GM21367 (cell line): ENCODE measurements at regions not wholly inside any gene's neighbourhood (a gene's known extent, or its start where the extent isn't known, plus 50 kb on each side); places are given as distances from the start of the nearest gene placed in this dataset.

Experiments
- ATAC-seq: cut with Tn5 transposase; IDR thresholded peaks from one replicate; pipeline ENCODE4 v1.9.1; 2021; ENCODE audit not compliant: unreplicated experiment

DNA sequence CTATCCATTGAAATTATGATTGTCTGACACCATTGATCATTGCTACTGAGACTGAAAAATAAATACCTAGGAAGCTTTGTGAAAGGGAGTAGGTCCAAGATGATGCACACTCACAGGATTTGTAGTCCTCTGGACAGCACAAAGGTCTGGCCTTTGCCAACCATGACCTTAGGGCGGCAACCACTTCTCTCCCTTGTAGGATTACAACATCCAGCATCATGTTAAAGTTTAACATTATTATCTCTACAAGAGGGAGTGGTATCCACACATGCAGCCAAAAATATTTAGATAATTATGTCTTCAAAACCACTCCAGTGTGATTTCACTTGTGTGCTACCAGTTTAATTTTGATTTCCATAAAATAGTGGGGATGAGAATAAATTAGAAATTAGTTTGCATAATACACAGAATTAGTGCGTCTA, 51.1 kb upstream of the NHSL1 start:
- ATAC-seq, result no peak

GRCh38 chr6:138554146-138554545, 54.9 kb upstream of the NHSL1 start:
- ATAC-seq, result no peak

- no peak for ATAC-seq
These were observed 56.2 kb upstream of the NHSL1 start for GRCh38 chr6:138555421-138555988.

GRCh38 chr6:138557147-138557546, 57.9 kb upstream of the NHSL1 start:
- no peak for ATAC-seq

DNA sequence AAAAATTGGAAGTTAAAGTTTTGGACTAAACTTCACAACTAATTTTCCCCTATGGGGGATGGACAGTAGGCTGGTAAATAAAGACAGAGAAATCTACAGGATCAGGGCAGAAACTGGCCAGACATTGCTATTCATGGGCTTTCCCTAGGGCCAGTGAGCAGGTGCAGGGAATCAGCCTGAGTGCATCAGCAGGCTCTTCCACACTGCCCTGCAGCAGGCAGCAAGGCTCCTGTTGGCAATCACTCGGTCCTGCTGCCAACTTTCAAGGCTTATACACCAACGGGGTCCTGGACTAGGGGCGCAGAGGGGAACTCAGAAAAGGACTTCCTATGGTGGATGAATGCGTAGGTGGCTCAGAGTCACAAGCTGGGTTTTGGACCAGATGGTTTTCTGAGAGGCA, 59.8 kb upstream of the NHSL1 start:
- no peak for ATAC-seq

- no peak for ATAC-seq
These were observed 61.0 kb upstream of the NHSL1 start for GRCh38 chr6:138560130-138560860.

DNA sequence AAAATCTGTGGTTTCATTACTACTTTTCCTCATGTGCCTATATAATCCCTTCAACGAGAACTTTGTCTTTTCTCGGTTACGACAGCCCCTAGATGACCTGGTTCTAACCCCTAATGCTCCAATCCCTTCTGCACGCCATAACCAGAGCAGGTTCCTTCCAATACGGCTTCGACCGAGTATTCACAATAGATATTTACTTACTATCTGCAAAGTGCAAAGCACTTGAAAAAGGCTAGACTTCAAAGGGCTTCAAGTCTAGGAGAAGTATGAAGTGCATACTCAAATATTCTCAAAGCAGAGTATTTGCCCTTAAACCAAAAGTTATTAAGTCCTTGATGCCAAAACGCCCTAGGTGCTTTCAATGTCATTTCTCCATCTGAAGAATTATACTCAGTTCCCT, 63.4 kb upstream of the NHSL1 start:
- no peak for ATAC-seq

GRCh38 chr6:138563231-138563630, 63.9 kb upstream of the NHSL1 start:
- no peak for ATAC-seq

DNA sequence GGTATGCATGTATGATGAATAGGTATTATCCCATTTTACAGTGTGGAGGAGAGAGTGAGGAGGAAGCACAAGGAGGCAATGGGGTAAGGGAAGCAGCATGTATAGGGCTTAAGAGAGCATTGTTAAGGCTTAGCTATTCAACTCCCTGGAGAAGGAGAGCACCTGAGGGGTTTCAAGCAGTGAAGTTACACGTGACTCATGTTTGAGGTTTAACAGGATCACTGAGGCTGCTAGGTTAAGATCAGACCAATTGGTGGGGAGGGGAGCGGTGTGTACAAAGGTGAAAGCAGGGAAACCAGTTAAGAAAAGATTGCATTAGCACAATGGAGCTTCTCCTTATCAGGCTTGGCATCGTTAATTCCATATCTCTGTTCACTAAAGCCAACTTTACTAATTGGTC, 64.4 kb upstream of the NHSL1 start:
- ATAC-seq, result no peak

- ATAC-seq, result no peak
These were observed 65.0 kb upstream of the NHSL1 start for GRCh38 chr6:138564170-138564721.

GRCh38 chr6:138567052-138567451, 67.8 kb upstream of the NHSL1 start:
- no peak for ATAC-seq

GRCh38 chr6:138568997-138569396, 69.7 kb upstream of the NHSL1 start:
- no peak for ATAC-seq

GRCh38 chr6:138569554-138569953, 70.3 kb upstream of the NHSL1 start:
- no peak for ATAC-seq

DNA sequence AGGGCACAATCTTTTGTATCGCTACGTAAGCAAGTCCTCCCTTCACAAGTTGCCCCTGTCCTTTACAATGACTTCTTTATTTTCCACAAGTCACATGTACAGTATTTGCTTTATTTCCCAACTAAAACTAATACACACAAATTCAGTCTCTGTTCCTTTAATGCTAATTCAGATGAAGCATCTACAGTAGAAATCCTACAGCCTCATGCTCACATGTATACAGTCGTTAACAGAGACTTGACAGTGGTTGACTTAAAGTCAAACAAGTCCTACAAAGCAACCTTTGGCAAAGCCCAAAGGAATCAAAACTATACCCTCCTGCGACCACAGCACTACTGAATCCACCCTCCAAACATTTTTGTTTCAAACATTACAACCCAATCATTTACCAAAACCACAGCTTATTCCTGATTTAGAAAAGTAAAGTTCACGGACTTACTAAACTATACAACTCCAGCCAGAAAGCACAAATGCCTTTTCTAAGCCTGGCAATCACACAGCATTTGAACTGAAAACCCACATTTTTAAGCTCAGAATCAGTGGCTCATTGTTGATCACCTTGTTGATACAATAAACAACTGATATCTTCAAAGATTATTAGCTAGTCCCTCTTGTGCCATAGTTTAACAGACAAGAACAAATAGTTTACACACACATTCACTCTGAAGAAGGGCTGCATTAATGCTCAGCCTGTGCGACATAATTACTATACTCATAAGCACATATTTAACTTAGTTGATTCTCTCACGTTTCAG, 70.9 kb upstream of the NHSL1 start:
- no peak for ATAC-seq

DNA sequence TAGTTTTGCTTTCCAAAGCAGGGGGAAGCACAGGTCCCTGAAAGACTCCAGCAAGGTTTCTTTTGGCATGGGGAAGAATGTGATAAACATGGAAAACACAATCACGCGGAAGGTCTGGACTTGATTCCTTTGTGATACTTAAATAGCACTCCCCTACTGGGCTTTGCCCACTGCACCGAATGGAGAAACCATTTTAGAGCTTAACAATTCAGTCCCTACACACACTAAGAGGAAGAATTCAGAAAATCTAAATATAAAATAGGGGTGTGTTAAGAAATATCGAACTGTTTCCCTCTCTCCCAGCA, 71.4 kb upstream of the NHSL1 start:
- no peak for ATAC-seq

DNA sequence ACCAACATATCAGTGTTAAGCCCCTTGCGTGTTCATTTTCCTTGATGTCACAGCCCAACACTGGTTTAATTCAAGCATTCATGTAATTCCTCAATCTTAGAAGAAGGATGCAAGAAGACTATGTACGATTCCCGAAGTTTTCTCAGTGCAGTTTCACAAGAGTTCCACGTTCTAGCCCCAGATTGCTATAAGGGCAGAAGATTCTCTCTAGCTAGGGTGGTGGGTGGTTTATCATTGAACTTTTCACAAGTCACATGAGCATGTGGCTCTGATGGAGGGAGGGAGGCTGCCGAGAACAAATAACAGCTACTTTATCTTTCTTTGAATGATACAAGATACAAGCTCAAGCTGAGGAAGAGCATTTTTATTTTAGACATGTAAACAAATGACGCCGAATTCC, 71.9 kb upstream of the NHSL1 start:
- no peak for ATAC-seq

GRCh38 chr6:138571585-138572166, 72.4 kb upstream of the NHSL1 start:
- ATAC-seq, result no peak

DNA sequence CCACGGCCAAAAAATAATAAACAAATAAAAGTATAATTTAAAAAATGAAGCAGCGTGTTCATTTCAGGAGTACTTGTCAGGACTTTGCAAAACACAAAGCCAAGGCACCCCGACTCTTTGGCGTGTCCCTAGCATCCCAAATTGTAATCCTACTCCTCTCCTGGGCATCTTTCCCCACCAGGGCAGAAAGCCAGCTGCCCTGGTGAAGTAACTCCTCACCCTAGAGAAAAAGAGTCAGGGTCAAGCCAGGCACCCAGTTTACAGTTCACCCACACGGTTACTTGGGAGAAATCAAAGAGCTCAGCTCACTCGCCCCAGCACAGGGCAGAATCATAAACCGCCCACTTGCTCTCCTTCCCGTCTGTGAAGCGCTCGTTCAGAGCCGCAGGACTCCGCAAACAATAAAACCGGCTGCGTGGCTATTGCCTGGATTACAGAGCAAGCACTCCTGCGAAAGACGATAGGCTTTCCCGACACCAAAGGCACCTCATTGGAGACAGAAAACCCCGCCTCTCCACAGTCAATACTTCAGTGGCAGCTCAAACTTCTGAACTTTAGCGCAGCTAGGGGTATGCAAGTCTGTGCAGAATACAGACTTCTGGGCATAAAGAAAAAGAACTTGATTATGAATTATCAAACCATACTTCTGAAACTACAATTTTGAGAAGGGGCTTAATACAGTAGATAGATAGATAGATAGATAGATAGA, 73.0 kb upstream of the NHSL1 start:
- ATAC-seq, result no peak

GRCh38 chr6:138572885-138573284, 73.6 kb upstream of the NHSL1 start:
- ATAC-seq, result no peak

DNA sequence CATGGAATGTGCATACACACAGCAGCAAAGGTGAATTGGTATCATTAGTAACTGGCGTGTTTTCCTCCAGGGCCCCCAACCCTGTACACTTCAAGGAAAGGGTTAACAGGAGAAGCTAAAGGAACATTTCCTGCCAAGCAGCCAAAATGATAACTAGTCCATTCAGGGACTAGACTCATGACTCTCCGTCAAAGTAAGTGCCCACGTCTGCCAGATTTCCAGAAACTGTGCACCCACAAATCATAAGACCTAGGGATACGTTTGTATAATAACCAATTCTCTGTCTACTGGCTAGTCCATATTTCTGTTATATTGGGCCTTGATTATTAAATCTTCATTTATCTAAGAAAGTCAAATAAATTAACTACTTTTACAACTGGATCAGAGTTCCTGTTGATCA, 76.0 kb upstream of the NHSL1 start:
- no peak for ATAC-seq

- no peak for ATAC-seq
These were observed 77.0 kb upstream of the NHSL1 start for GRCh38 chr6:138576313-138576712.
